MM.1S (cell line): ENCODE measurements at regions not wholly inside any gene's neighbourhood (a gene's known extent, or its start where the extent isn't known, plus 50 kb on each side); places are given as distances from the start of the nearest gene placed in this dataset.

Experiments
- CTCF ChIP-seq: fragments of 300-600 bp; sonication (generic); IDR thresholded peaks from 2 replicates; pipeline ENCODE4 v1.5.1; 2016; ENCODE audit warnings: antibody characterized with exemption, low read length, mixed read lengths
- EZH2phosphoT487 ChIP-seq: fragments of 300-600 bp; sonication (generic); IDR thresholded peaks from 2 replicates; pipeline ENCODE4 v1.6.1; 2018; ENCODE audit warnings: antibody characterized with exemption, low read length

DNA sequence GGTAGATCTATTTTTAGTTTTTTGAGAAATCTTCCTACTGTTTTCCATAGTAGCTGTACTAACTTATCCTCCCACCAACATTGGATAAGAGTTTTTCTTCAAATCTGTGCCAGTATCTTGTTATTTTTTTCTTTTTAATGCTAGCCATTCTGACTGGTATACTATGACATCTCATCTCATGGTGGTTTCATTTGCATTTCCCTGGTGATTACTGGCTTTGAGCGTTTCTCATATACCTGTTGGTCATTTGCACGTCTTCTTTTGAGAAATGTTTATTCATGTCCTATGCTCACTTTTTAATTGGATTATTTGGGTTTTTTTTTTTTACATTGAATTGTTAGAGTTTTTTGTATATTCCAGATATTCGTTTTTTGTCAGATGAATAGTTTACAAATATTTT is 398.1 kb downstream of the OCA2 start:
- TF ChIP-seq EZH2phosphoT487 (no peak), CTCF (no peak)
